Osteoblast (primary cell): ENCODE measurements at regions not wholly inside any gene's neighbourhood (a gene's known extent, or its start where the extent isn't known, plus 50 kb on each side); places are given as distances from the start of the nearest gene placed in this dataset.
A peak's percentile ranks its signal among the peaks of the same experiment; 100 is the strongest.

Source experiments
- DNase-seq: peaks from one replicate; pipeline ENCODE4 v3.0.0; 2011; ENCODE audit warnings: low spot score, mixed read lengths; ENCODE audit not compliant: insufficient read length; ENCODE audit errors: missing footprints
- H2AFZ ChIP-seq: 2 replicates; pipeline ENCODE4 v1.6.0; 2011; ENCODE audit warnings: mild to moderate bottlenecking, low read length
- H3K27ac ChIP-seq: 2 replicates; pipeline ENCODE4 v1.5.1; 2011; ENCODE audit warnings: mild to moderate bottlenecking, low read depth, low read length, moderate library complexity
- H3K27me3 ChIP-seq: 2 replicates; pipeline ENCODE4 v1.6.0; 2012; ENCODE audit warnings: mild to moderate bottlenecking, control low read depth, inconsistent platforms, low read length, moderate library complexity; ENCODE audit not compliant: insufficient read depth
- H3K36me3 ChIP-seq: 2 replicates; pipeline ENCODE4 v1.5.1; 2011; ENCODE audit warnings: mild to moderate bottlenecking, low read length, control low read depth, moderate library complexity; ENCODE audit not compliant: insufficient read depth
- H3K4me1 ChIP-seq: 2 replicates; pipeline ENCODE4 v1.5.1; 2011; ENCODE audit warnings: mild to moderate bottlenecking, low read length, control low read depth, moderate library complexity; ENCODE audit not compliant: insufficient read depth
- H3K4me2 ChIP-seq: 2 replicates; pipeline ENCODE4 v1.6.0; 2011; ENCODE audit warnings: mild to moderate bottlenecking, low read length; ENCODE audit not compliant: insufficient read depth
- H3K4me3 ChIP-seq: fragments of 200-600 bp; sonication (generic); 3 replicates; pipeline ENCODE4 v1.5.1; 2012; ENCODE audit warnings: mild to moderate bottlenecking, low read length, inconsistent platforms; ENCODE audit not compliant: insufficient read depth
- H3K79me2 ChIP-seq: 2 replicates; pipeline ENCODE4 v1.6.0; 2012; ENCODE audit warnings: mild to moderate bottlenecking, low read length, control low read depth, inconsistent platforms; ENCODE audit not compliant: insufficient read depth
- H3K9me3 ChIP-seq: 2 replicates; pipeline ENCODE4 v1.5.1; 2011; ENCODE audit warnings: low read depth, low read length, control low read depth
- H4K20me1 ChIP-seq: 2 replicates; pipeline ENCODE4 v1.6.0; 2012; ENCODE audit warnings: mild to moderate bottlenecking, low read length, control low read depth; ENCODE audit not compliant: insufficient read depth
- TF ChIP-seq, protein P1 (sequence below): IDR thresholded peaks from 2 replicates; pipeline ENCODE4 v1.5.1; 2011; ENCODE audit warnings: mild to moderate bottlenecking, low read depth, low read length, moderate library complexity; ENCODE audit errors: extremely low read depth

DNA sequence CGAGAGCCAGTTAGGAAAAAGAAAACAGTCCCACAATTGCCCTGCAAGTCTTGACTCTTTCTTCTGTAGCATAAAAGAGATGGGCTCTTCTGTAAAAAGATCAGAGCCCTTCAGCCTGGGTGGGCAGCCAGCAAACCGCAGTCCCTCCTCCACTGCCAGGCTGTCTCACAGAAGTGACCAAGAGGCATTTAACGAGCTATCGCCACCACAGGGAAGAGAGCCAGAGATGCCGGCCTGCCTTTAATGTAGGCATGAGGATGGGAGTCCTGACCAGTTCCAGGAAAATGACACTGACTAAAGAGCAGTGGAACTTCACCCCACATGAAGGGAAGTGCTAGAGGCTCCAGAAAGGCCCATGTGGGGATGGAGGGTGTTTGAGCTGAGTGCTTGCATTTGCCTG lies 264.6 kb downstream of the NDUFS4 start:
- H3K4me2 ChIP-seq = no peak overlapping the region
- no peak overlapping the region for H3K27ac ChIP-seq
- DNase-seq = no peak
- no peaks in the 10 kb centered on the region for H4K20me1 ChIP-seq
- H3K9me3 ChIP-seq = no peaks in the 10 kb centered on the region
- no peaks in the 10 kb centered on the region for H3K36me3 ChIP-seq
- no peak overlapping the region for H3K4me3 ChIP-seq
- no peaks in the 10 kb centered on the region for H3K79me2 ChIP-seq
- peak overlapping the region; percentile 51 for H2AFZ ChIP-seq
- no peaks in the 10 kb centered on the region for H3K27me3 ChIP-seq
- TF ChIP-seq, protein P1, sequence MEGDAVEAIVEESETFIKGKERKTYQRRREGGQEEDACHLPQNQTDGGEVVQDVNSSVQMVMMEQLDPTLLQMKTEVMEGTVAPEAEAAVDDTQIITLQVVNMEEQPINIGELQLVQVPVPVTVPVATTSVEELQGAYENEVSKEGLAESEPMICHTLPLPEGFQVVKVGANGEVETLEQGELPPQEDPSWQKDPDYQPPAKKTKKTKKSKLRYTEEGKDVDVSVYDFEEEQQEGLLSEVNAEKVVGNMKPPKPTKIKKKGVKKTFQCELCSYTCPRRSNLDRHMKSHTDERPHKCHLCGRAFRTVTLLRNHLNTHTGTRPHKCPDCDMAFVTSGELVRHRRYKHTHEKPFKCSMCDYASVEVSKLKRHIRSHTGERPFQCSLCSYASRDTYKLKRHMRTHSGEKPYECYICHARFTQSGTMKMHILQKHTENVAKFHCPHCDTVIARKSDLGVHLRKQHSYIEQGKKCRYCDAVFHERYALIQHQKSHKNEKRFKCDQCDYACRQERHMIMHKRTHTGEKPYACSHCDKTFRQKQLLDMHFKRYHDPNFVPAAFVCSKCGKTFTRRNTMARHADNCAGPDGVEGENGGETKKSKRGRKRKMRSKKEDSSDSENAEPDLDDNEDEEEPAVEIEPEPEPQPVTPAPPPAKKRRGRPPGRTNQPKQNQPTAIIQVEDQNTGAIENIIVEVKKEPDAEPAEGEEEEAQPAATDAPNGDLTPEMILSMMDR = no peak
- H3K4me1 ChIP-seq = no peaks in the 10 kb centered on the region

DNA sequence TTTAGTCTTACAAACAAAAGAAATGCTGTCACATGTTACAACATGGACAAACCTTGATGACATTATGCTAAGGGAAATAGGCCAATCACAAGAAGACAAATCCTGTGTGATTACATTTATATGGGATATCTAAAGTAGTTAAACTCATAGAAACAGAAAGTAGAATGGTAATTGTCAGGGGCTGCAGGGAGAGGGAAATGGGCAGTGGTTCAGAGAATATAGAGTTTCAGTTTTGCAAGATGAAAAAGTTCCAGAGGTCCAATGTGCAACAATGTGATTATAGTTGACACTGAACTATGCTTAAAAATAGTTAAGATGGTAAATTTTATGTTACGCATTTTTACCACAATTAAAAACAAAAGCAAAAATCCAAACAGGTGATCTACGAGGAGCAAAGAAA lies 265.5 kb downstream of the NDUFS4 start:
- no peaks in the 10 kb centered on the region for H4K20me1 ChIP-seq
- H3K4me2 ChIP-seq = no peak overlapping the region
- no peak for DNase-seq
- H3K9me3 ChIP-seq = peaks cover 1% of the 10 kb centered on the region
- no peak overlapping the region for H3K27ac ChIP-seq
- H3K79me2 ChIP-seq = no peaks in the 10 kb centered on the region
- no peaks in the 10 kb centered on the region for H3K4me1 ChIP-seq
- H3K36me3 ChIP-seq = no peaks in the 10 kb centered on the region
- TF ChIP-seq, protein P1 = no peak
- no peaks in the 10 kb centered on the region for H3K27me3 ChIP-seq
- H3K4me3 ChIP-seq = no peak overlapping the region
- no peak overlapping the region for H2AFZ ChIP-seq

DNA sequence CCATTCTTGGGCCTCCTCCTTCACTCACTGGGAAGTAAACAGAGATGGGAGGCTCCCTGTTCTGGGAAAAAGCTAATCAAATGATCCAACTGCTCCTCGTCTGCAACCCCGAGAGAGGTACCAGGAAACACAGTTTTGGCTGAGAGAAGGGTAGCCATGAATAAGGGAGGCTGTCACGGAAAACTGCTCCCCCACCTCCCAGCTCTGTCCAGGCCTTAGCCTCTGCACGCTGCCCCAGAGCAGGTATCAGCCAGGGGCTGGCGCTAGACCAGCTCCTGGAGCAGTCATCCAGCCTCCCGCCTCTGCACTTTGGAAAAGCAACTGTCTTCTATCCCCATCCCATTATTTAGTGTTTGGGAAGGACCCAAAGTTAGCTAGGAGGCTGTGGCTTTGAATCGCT lies 266.1 kb downstream of the NDUFS4 start:
- H4K20me1 ChIP-seq = no peaks in the 10 kb centered on the region
- H3K9me3 ChIP-seq = peaks cover 2% of the 10 kb centered on the region
- no peak overlapping the region for H3K27ac ChIP-seq
- no peak for DNase-seq
- H3K4me1 ChIP-seq = no peaks in the 10 kb centered on the region
- H3K36me3 ChIP-seq = no peaks in the 10 kb centered on the region
- no peak overlapping the region for H3K4me3 ChIP-seq
- no peaks in the 10 kb centered on the region for H3K27me3 ChIP-seq
- TF ChIP-seq, protein P1 = no peak
- no peak overlapping the region for H2AFZ ChIP-seq
- H3K79me2 ChIP-seq = no peaks in the 10 kb centered on the region
- no peak overlapping the region for H3K4me2 ChIP-seq

DNA sequence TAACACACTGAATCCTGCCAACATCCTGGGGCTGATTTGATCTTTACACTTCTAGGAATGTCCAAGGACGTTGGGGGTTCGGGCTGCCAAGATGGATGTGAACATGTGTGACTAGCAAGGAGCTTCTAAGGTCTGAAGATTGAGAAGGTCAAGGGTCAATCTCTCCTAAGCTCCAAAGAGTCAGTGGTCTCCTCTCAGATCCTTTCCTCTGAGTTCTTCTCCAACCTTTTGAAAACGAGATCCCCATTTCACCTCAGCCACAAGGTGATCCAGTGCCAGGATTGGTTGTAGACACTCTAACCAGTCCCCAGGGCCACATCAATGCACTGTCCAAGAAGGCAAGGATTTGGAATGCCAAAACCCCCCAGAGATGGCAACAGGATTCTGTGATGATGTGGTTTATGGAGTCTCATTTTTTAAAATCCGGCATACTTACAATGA lies 266.8 kb downstream of the NDUFS4 start:
- H3K27me3 ChIP-seq = no peaks in the 10 kb centered on the region
- TF ChIP-seq, protein P1 = no peak
- no peak overlapping the region for H3K4me3 ChIP-seq
- no peaks in the 10 kb centered on the region for H3K79me2 ChIP-seq
- H2AFZ ChIP-seq = no peak overlapping the region
- H3K4me1 ChIP-seq = no peaks in the 10 kb centered on the region
- H3K36me3 ChIP-seq = no peaks in the 10 kb centered on the region
- peaks cover 2% of the 10 kb centered on the region for H3K9me3 ChIP-seq
- H4K20me1 ChIP-seq = no peaks in the 10 kb centered on the region
- H3K4me2 ChIP-seq = no peak overlapping the region
- no peak for DNase-seq
- no peak overlapping the region for H3K27ac ChIP-seq
